ENCODE measurements at regions not wholly inside any gene's neighbourhood (a gene's known extent, or its start where the extent isn't known, plus 50 kb on each side); places are given as distances from the start of the nearest gene placed in this dataset.

DNA sequence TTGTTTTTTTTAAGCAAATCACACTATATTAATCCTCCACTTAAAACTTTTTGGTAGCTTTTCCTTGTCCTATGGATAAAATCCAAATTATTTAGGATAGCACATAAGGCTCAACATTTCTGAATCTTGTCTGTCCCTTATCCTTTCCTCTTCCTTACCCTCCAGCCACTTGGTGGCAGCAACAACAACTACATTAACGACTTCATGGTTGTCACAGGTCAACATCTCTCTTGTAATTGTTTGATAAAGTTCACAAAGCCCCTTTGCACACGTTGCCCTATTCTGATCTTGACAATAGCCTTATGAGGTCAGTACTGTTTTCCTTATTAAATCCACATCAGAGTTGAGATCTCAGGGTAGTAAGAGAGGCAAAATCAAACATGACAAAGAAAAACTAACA lies 269.0 kb upstream of the PABPC4L start:
- ChIA-PET CTCF (no interaction called here), POLR2A (no interaction called here)
- peak; percentile 2 for DNase-seq (ENCODE audit: extremely low spot score)
- TF ChIP-seq, protein P1, sequence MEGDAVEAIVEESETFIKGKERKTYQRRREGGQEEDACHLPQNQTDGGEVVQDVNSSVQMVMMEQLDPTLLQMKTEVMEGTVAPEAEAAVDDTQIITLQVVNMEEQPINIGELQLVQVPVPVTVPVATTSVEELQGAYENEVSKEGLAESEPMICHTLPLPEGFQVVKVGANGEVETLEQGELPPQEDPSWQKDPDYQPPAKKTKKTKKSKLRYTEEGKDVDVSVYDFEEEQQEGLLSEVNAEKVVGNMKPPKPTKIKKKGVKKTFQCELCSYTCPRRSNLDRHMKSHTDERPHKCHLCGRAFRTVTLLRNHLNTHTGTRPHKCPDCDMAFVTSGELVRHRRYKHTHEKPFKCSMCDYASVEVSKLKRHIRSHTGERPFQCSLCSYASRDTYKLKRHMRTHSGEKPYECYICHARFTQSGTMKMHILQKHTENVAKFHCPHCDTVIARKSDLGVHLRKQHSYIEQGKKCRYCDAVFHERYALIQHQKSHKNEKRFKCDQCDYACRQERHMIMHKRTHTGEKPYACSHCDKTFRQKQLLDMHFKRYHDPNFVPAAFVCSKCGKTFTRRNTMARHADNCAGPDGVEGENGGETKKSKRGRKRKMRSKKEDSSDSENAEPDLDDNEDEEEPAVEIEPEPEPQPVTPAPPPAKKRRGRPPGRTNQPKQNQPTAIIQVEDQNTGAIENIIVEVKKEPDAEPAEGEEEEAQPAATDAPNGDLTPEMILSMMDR (IDR thresholded peaks at IDR 0.05; ENCODE audit: control extremely low read depth, extremely low read depth, low read depth, missing control alignments): no peak

DNA sequence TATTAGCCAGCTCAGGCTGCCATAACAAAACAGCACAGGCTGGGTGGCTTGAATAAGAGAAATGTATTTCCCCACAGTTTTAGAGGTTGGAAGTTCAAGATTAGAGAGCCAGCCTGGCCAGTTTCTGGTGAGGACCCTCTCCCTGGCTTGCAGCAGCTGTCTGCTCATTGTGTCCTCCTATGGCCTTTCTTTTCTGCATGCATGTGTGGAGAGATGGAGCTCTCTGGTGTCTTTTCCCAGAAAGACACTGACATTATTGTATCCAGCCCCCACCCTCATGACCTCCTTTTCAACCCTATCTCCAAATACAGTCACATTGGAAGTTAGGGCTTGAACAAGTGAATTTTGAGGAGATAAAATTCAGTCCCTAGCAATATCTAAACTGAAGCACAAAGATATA lies 263.8 kb upstream of the PABPC4L start:
- DNase-seq (ENCODE audit: extremely low spot score): no peak
- TF ChIP-seq, protein P1 (IDR thresholded peaks at IDR 0.05; ENCODE audit: control extremely low read depth, extremely low read depth, low read depth, missing control alignments): no peak
- ChIA-PET POLR2A (no interaction called here), CTCF (no interaction called here)

DNA sequence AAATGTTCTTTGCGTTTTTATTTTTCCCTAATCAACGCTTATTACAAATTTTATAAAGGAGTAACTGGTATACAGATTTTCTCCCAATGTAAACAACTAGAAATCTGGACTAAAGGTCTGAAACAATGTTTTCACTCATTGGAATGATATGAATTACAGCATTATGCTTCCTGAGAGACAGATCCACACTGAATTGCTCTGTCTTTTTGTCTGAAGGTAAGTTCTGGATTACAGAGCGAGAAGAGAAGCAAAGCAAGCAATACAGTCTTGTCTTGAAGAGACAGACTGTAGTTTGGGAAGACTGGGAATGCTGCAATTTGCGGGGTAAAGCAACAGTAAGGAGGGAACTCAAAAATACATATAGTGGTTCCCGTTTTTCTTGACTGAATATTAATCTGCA lies 262.2 kb upstream of the PABPC4L start:
- DNase-seq (ENCODE audit: extremely low spot score): no peak
- ChIA-PET POLR2A (no interaction called here), CTCF (no interaction called here)
- TF ChIP-seq, protein P1 (IDR thresholded peaks at IDR 0.05; ENCODE audit: control extremely low read depth, extremely low read depth, low read depth, missing control alignments): no peak

DNA sequence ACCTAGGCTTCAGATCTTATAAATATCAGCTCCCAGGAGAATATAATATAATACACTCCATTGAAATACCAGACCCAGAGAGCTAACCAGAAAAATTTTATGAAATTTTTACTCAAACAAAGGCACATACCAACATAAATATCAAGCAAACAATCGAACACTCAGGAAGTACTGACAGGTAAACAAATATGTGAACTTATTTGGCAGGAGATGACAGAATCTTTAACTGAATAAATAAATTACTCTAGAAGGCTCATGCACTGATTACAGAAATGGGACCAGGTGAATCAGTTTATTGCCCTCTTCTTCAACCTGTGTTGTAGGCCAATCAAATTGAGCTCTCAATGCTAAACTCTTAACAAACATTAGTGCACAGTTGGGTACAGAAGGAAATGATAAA lies 225.2 kb upstream of the PABPC4L start:
- CTCF ChIA-PET: no interaction called here
- TF ChIP-seq, protein P1 (IDR thresholded peaks at IDR 0.05; ENCODE audit: control extremely low read depth, extremely low read depth, low read depth, missing control alignments): no peak
- no peak for DNase-seq (ENCODE audit: extremely low spot score)
- POLR2A ChIA-PET: no interaction called here

DNA sequence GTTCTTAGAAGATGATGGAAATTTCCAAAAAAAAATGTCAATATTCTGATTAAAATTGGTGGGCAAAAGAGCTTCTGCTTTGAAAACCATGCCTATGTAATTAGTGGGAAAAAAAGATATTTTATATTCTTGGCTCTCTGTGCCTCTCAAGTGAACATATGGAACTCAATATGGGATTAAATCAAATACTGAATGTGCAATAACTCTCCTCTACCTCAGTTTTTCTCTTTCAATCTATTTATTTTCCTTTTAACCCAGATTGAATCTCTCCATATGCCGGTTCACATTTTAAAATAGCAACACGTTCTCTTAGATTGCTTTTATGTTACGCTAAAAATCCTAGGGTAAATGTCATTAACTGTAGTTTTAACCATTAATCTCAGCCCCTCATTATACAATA lies 224.2 kb upstream of the PABPC4L start:
- CTCF ChIA-PET: no interaction called here
- no peak for DNase-seq (ENCODE audit: extremely low spot score)
- POLR2A ChIA-PET: no interaction called here
- TF ChIP-seq, protein P1 (IDR thresholded peaks at IDR 0.05; ENCODE audit: control extremely low read depth, extremely low read depth, low read depth, missing control alignments): no peak

DNA sequence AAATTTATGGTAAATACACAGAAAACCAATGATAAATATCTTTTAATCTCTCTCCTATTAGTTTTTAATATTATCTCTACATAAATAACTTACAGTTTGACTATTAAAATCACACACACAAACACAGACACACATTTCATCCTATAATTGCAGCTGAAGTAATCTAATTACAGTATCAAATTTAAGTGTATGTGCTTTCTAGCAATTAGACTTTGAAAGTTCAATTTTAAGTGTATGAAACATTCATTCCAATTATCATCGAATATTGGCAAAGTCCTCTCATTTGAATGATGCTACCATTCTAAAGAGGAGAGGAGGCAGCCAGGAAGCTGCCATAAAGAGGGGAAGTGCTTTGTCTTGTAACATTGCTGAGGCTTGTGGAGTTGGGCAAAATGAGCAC lies 221.2 kb upstream of the PABPC4L start:
- TF ChIP-seq, protein P1 (IDR thresholded peaks at IDR 0.05; ENCODE audit: control extremely low read depth, extremely low read depth, low read depth, missing control alignments): no peak
- no peak for DNase-seq (ENCODE audit: extremely low spot score)
- POLR2A ChIA-PET: no interaction called here
- CTCF ChIA-PET: no interaction called here

DNA sequence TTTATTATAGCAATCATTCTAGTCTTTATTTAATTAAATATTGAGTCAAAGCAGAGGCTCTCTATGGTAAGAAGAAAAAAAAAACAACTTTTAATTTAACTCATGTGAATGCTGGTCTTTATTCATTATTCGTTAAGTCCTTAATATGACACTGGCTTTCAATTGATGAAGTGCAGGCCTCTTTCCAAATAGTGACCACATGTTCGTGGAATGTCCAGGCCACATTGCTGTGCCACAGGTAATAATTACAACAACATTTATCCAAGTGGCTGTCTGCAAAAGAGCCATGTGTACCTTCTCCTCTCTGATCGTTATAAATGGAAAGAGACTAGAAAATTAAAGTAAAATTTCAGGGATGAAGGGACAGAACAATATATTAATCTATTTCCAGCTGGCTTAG lies 220.1 kb upstream of the PABPC4L start:
- DNase-seq (ENCODE audit: extremely low spot score): no peak
- TF ChIP-seq, protein P1 (IDR thresholded peaks at IDR 0.05; ENCODE audit: control extremely low read depth, extremely low read depth, low read depth, missing control alignments): no peak
- ChIA-PET CTCF (no interaction called here), POLR2A (no interaction called here)
